HL-60 (cell line): ENCODE measurements at regions not wholly inside any gene's neighbourhood (a gene's known extent, or its start where the extent isn't known, plus 50 kb on each side); places are given as distances from the start of the nearest gene placed in this dataset.
"Not testable (repeated sequence)": the region's sequence is repeated elsewhere in the genome, so short reads cannot be mapped to it uniquely, and the experiment has no call there.

Source experiments
- DNase-seq, 2 experiments: peaks; one replicate each; pipeline ENCODE4 v3.0.0-alpha.2; 2010 to 2020; ENCODE audit warnings: low read depth in 1 of 2, low spot score in 1 of 2
- H3K27ac ChIP-seq: fragments of 250-450 bp; sonication (Bioruptor Pico); replicated peaks from 2 replicates; pipeline ENCODE4 v1.5.1; 2020; ENCODE audit warnings: mild to moderate bottlenecking, moderate library complexity
- H3K27me3 ChIP-seq: fragments of 250-450 bp; sonication (Bioruptor Pico); 2 replicates; pipeline ENCODE4 v1.5.1; 2021; ENCODE audit warnings: mild to moderate bottlenecking, moderate library complexity; ENCODE audit not compliant: insufficient read depth, poor library complexity, severe bottlenecking
- H3K4me3 ChIP-seq: replicated peaks from 2 replicates; pipeline ENCODE4 v1.5.1; 2011; ENCODE audit warnings: mild to moderate bottlenecking, control low read depth, low read length; ENCODE audit not compliant: insufficient read depth
- CTCF ChIP-seq: IDR thresholded peaks from one replicate; pipeline ENCODE4 v1.5.1; 2011; ENCODE audit warnings: low read length, control low read depth, inconsistent platforms; ENCODE audit not compliant: insufficient read depth
- GABPA ChIP-seq: IDR thresholded peaks from 2 replicates; pipeline ENCODE4 v1.6.1; 2012; ENCODE audit warnings: low read depth
- POLR2AphosphoS5 ChIP-seq: IDR thresholded peaks from 2 replicates; pipeline ENCODE4 v1.6.1; 2012; ENCODE audit warnings: low read depth
- REST ChIP-seq: IDR thresholded peaks from 2 replicates; pipeline ENCODE4 v1.6.1; 2012; ENCODE audit warnings: low read depth; ENCODE audit not compliant: insufficient replicate concordance
- SPI1 ChIP-seq: IDR thresholded peaks from 2 replicates; pipeline ENCODE4 v1.6.1; 2012; ENCODE audit warnings: low read depth, mild to moderate bottlenecking, borderline replicate concordance

- H3K27ac ChIP-seq, H3K27me3 ChIP-seq, DNase-seq, H3K4me3 ChIP-seq: not testable (repeated sequence)
These were observed 60.3 kb upstream of the NMU start for GRCh38 chr4:55696424-55696823.

- Histone ChIP-seq H3K4me3 (no peak overlapping the region), H3K27me3 (peaks cover 2% of the 10 kb centered on the region), H3K27ac (no peak overlapping the region)
- DNase-seq, result no peak
- TF ChIP-seq GABPA (no peak), CTCF (no peak), REST (no peak), SPI1 (no peak), POLR2AphosphoS5 (no peak)
These were observed 70.4 kb upstream of the NMU start for GRCh38 chr4:55706541-55706940.

- no peak overlapping the region for H3K27ac ChIP-seq
- no peak for TF ChIP-seq SPI1
- TF ChIP-seq POLR2AphosphoS5, result no peak
- TF ChIP-seq GABPA, result no peak
- TF ChIP-seq REST, result no peak
- no peak for TF ChIP-seq CTCF
- H3K4me3 ChIP-seq, result no peak overlapping the region
- peaks cover 2% of the 10 kb centered on the region for H3K27me3 ChIP-seq
- no peak for DNase-seq
These were observed 71.4 kb upstream of the NMU start for GRCh38 chr4:55707507-55707906.

GRCh38 chr4:55707991-55708390 is 71.9 kb upstream of the NMU start:
- DNase-seq, H3K4me3 ChIP-seq, H3K27me3 ChIP-seq, H3K27ac ChIP-seq: not testable (repeated sequence)

- H3K4me3 ChIP-seq, DNase-seq, H3K27me3 ChIP-seq, H3K27ac ChIP-seq: not testable (repeated sequence)
These were observed 76.7 kb upstream of the NMU start for GRCh38 chr4:55712835-55713234.

- TF ChIP-seq SPI1 (peak; percentile 62; the same call in 1 of the 2 replicates), CTCF (no peak)
- H3K27ac ChIP-seq, result no peak overlapping the region
- H3K27me3 ChIP-seq, result no peaks in the 10 kb centered on the region
- no peak for DNase-seq
- no peak overlapping the region for H3K4me3 ChIP-seq
These were observed 85.6 kb upstream of the NMU start for GRCh38 chr4:55721651-55722050.
